ENCODE measurements at regions not wholly inside any gene's neighbourhood (a gene's known extent, or its start where the extent isn't known, plus 50 kb on each side); places are given as distances from the start of the nearest gene placed in this dataset.

- TF ChIP-seq ZNF707 (CRISPR knock-in tag; conservative IDR thresholded peaks at IDR 0.05) (no peak), TEAD1 (CRISPR knock-in tag; IDR thresholded peaks at IDR 0.05) (no peak), ZNF253 (CRISPR knock-in tag; conservative IDR thresholded peaks at IDR 0.05) (no peak), HIVEP1 (CRISPR knock-in tag; IDR thresholded peaks at IDR 0.05) (no peak), CCNT2 (IDR thresholded peaks at IDR 0.05; ENCODE audit: borderline replicate concordance, extremely low read depth, insufficient read length, low read depth, low read length) (no peak), KLF6 (CRISPR knock-in tag; IDR thresholded peaks at IDR 0.05; ENCODE audit: borderline replicate concordance) (no peak)
These were observed 483.0 kb upstream of the ID2 start (continued) for GRCh38 chr2:8198766-8199382.

- CTCF ChIA-PET (ENCODE audit: low intra/inter-chr PET ratio): no interaction called here
- Histone ChIP-seq H3K79me2 (ENCODE audit: control insufficient read depth, insufficient read depth, low read length) (no peaks in the 10 kb centered on the region), H4K20me1 (replicated peaks; ENCODE audit: control insufficient read depth, insufficient read depth, low read length) (no peaks in the 10 kb centered on the region), H3K9me3 (replicated peaks; ENCODE audit: control insufficient read depth, insufficient read depth, low read depth, low read length) (no peaks in the 10 kb centered on the region), H3K36me3 (ENCODE audit: control insufficient read depth, insufficient read depth, low read length) (no peaks in the 10 kb centered on the region), H3K9ac (ENCODE audit: insufficient read depth in 1 of 2, low read depth in 2 of 2, low read length in 2 of 2) (no peak overlapping the region), H3K27ac (ENCODE audit: extremely low read depth, low read depth, low read length) (no peak overlapping the region), H3K4me1 (replicated peaks in 1 of 2; ENCODE audit: control insufficient read depth in 2 of 2, insufficient read depth in 2 of 2, low read length in 2 of 2) (peaks cover 0 to 2% of the 10 kb centered on the region in 2 experiments; a peak in 1 of 5 replicates), H3K4me2 (ENCODE audit: insufficient read depth, low read length) (no peak overlapping the region), H3K4me3 (no peak overlapping the region), H2AFZ (ENCODE audit: low read depth, low read length) (no peak overlapping the region), H3K9me1 (ENCODE audit: control insufficient read depth, insufficient read depth, low read length) (no peaks in the 10 kb centered on the region), H3K27me3 (ENCODE audit: control insufficient read depth in 2 of 2, insufficient read depth in 2 of 2, low read length in 2 of 2) (peaks cover 12 to 22% of the 10 kb centered on the region in 2 experiments; a peak in 3 of 5 replicates)
- 1% methylated on average over 7 of the region's 7 CpGs for WGBS (ENCODE audit: insufficient coverage, low coverage, missing lambda C conversion rate)
- DNase-seq (ENCODE audit: extremely low read depth in 1 of 4, low spot score in 3 of 4) (no peak), FAIRE-seq (no peak), ATAC-seq (no peak)
- in situ Hi-C loops (cut with MboI): no loop called here
- intact Hi-C loops (cut with micrococcal nuclease): no loop called here
- POLR2A ChIA-PET: no interaction called here
- peak; percentile 38; the same call in 1 of the 2 replicates for TF ChIP-seq FOSL1 (tag; conservative IDR thresholded peaks at IDR 0.05)
- TF ChIP-seq JUND (IDR thresholded peaks at IDR 0.05; ENCODE audit: borderline replicate concordance, low read depth, low read length): 0 out of 2 replicates have a peak, but pooled peaks have one; percentile 20
- TF ChIP-seq JUND (tag; IDR thresholded peaks at IDR 0.05; ENCODE audit: borderline replicate concordance, low read depth, low read length): 0 out of 3 replicates have a peak, but pooled peaks have one; percentile 21
- 0 out of 2 replicates have a peak, but pooled peaks have one; percentile 14 for TF ChIP-seq ATF3 (IDR thresholded peaks at IDR 0.05)
- TF ChIP-seq ATF3 (CRISPR knock-in tag; conservative IDR thresholded peaks at IDR 0.05): no peak
- no peak for TF ChIP-seq NFATC3 (IDR thresholded peaks at IDR 0.05)
- BruUV-seq (replicated peaks): no TSS peak
These were observed 479.7 kb upstream of the ID2 start for GRCh38 chr2:8202132-8202531.

Measured in K562 (cell line).